Transverse colon (tissue), 4 donors: ENCODE measurements at regions not wholly inside any gene's neighbourhood (a gene's known extent, or its start where the extent isn't known, plus 50 kb on each side); places are given as distances from the start of the nearest gene placed in this dataset.

Experiments
- CTCF ChIP-seq, 5 experiments: fragments of 200-600 bp in 3 of 5; fragments of 450-650 bp in 2 of 5; sonication (generic) in 3 of 5; IDR thresholded peaks; 1 replicate in 2 of 5; 2 replicates in 3 of 5; pipeline ENCODE4 v1.5.1; 2016 to 2017; ENCODE audit warnings: antibody characterized with exemption in 5 of 5, inconsistent platforms in 3 of 5, mild to moderate bottlenecking in 2 of 5, moderate library complexity in 1 of 5
- POLR2AphosphoS5 ChIP-seq, 3 donors: sonication (generic); formaldehyde crosslinking; IDR thresholded peaks; one replicate each; pipeline ENCODE4 v1.6.1; 2016; ENCODE audit warnings: antibody characterized with exemption in 3 of 3

GRCh38 chr16:13633391-13633861 is 286.5 kb upstream of the ERCC4 start:
- TF ChIP-seq POLR2AphosphoS5 (IDR thresholded peaks at IDR 0.05) (no peak), CTCF (IDR thresholded peaks at IDR 0.05) (no peak)
